Endothelial cell of umbilical vein (primary cell): ENCODE measurements at regions not wholly inside any gene's neighbourhood (a gene's known extent, or its start where the extent isn't known, plus 50 kb on each side); places are given as distances from the start of the nearest gene placed in this dataset.

ENCODE experiments used
- BruUV-seq: library from RNA; stranded (reverse); fragments of 400-500 nt; replicated peaks from 2 replicates; lab custom pipeline; 2021; lab: Mats Ljungman, UMichigan
- CTCF ChIA-PET: fragments of 300-600, 350-600 bp; sonication (Branson Sonifier 250); formaldehyde crosslinking; loops from one replicate; lab custom pipeline; 2021; ENCODE audit warnings: antibody characterized with exemption, inconsistent platforms; lab: Charles Lee
- POLR2A ChIA-PET: fragments of 300-600, 350-600 bp; sonication (Branson Sonifier 250); formaldehyde crosslinking; loops from one replicate; lab custom pipeline; 2021; ENCODE audit warnings: antibody characterized with exemption, inconsistent platforms; lab: Charles Lee
- DNase-seq: peaks from one replicate; pipeline ENCODE4 v3.0.0-alpha.2; 2011; ENCODE audit warnings: low read depth, low spot score
- FAIRE-seq: peaks from 2 replicates; lab custom pipeline; 2011; peaks lifted over from hg19 to GRCh38; lab: Jason Lieb, UNC
- H2AFZ ChIP-seq: 2 replicates; pipeline ENCODE4 v1.6.0; 2012; ENCODE audit warnings: low read depth, low read length, control low read depth, inconsistent platforms
- H3K27ac ChIP-seq: 2 replicates; pipeline ENCODE4 v1.5.1; 2011; ENCODE audit warnings: low read depth, mild to moderate bottlenecking, control low read depth, low read length, moderate library complexity; ENCODE audit not compliant: insufficient read depth
- H3K27me3 ChIP-seq, 2 experiments: 2 replicates each; pipeline versions ENCODE4 v1.6.0 to v1.6.1; 2011; ENCODE audit warnings: low read length in 2 of 2, mixed read lengths in 1 of 2; ENCODE audit not compliant: control insufficient read depth in 2 of 2, insufficient read depth in 2 of 2
- H3K36me3 ChIP-seq, 2 experiments: 2 replicates in 1 of 2; 3 replicates in 1 of 2; pipeline ENCODE4 v1.5.1; 2011; ENCODE audit warnings: low read length in 2 of 2, mild to moderate bottlenecking in 1 of 2, moderate library complexity in 1 of 2; ENCODE audit not compliant: control insufficient read depth in 2 of 2, insufficient read depth in 2 of 2; ENCODE audit errors: extremely low read depth in 1 of 2
- H3K4me1 ChIP-seq: 3 replicates; pipeline ENCODE4 v1.5.1; 2011; ENCODE audit warnings: mild to moderate bottlenecking, low read length; ENCODE audit not compliant: control insufficient read depth, insufficient read depth; ENCODE audit errors: extremely low read depth
- H3K4me2 ChIP-seq: 2 replicates; pipeline ENCODE4 v1.6.1; 2011; ENCODE audit warnings: low read length, control low read depth, mixed read lengths; ENCODE audit not compliant: insufficient read depth
- H3K4me3 ChIP-seq, 3 experiments: fragments of 200-600 bp in 1 of 3; sonication (generic), shearing (Covaris generic) in 1 of 3; replicated peaks in 1 of 3; 2 replicates each; pipeline ENCODE4 v1.5.1; 2011 to 2016; ENCODE audit warnings: control low read depth in 3 of 3, low read length in 3 of 3, mild to moderate bottlenecking in 2 of 3, inconsistent platforms in 1 of 3, low read depth in 1 of 3, moderate library complexity in 1 of 3; ENCODE audit not compliant: insufficient read depth in 1 of 3
- H3K79me2 ChIP-seq: 2 replicates; pipeline ENCODE4 v1.6.0; 2012; ENCODE audit warnings: low read length, inconsistent platforms; ENCODE audit not compliant: control insufficient read depth, insufficient read depth
- H3K9ac ChIP-seq: replicated peaks from 2 replicates; pipeline ENCODE3; 2011; ENCODE audit warnings: low read length, control low read depth; ENCODE audit not compliant: insufficient read depth; ENCODE audit errors: extremely low read depth
- H3K9me1 ChIP-seq: replicated peaks from 3 replicates; pipeline ENCODE4 v1.6.0; 2011; ENCODE audit warnings: mild to moderate bottlenecking, low read length; ENCODE audit not compliant: control insufficient read depth, insufficient read depth; ENCODE audit errors: extremely low read depth
- H3K9me3 ChIP-seq: replicated peaks from 2 replicates; pipeline ENCODE4 v1.5.1; 2012; ENCODE audit warnings: low read length, inconsistent platforms; ENCODE audit not compliant: control insufficient read depth, insufficient read depth
- H4K20me1 ChIP-seq: replicated peaks from 2 replicates; pipeline ENCODE3; 2011; ENCODE audit warnings: mild to moderate bottlenecking, low read length; ENCODE audit not compliant: control insufficient read depth, insufficient read depth; ENCODE audit errors: extremely low read depth
- EZH2 ChIP-seq: IDR thresholded peaks from 2 replicates; pipeline ENCODE4 v1.6.1; 2012; ENCODE audit warnings: borderline replicate concordance, low read depth, mild to moderate bottlenecking, moderate library complexity, low read length, inconsistent platforms; ENCODE audit not compliant: severe bottlenecking
- FOS ChIP-seq: IDR thresholded peaks from 2 replicates; pipeline ENCODE4 v1.6.1; 2011; ENCODE audit warnings: mild to moderate bottlenecking, low read length, moderate library complexity, borderline replicate concordance; ENCODE audit not compliant: insufficient read depth
- GATA2 ChIP-seq: IDR thresholded peaks from 2 replicates; pipeline ENCODE4 v1.7.0; 2011; ENCODE audit warnings: low read depth, mild to moderate bottlenecking, moderate library complexity, mixed read lengths, low read length; ENCODE audit not compliant: insufficient read length, insufficient read depth
- JUN ChIP-seq: IDR thresholded peaks from 2 replicates; pipeline ENCODE4 v1.6.1; 2011; ENCODE audit warnings: borderline replicate concordance, low read depth; ENCODE audit not compliant: insufficient read length, insufficient read depth
- MAX ChIP-seq: IDR thresholded peaks from 2 replicates; pipeline ENCODE4 v1.6.1; 2011; ENCODE audit not compliant: insufficient read depth, insufficient read length
- MYC ChIP-seq: IDR thresholded peaks from one replicate; pipeline ENCODE4 v1.6.1; 2011; ENCODE audit warnings: mild to moderate bottlenecking, low read depth, low read length
- POLR2A ChIP-seq: IDR thresholded peaks from 2 replicates; pipeline ENCODE4 v1.6.1; 2012; ENCODE audit warnings: low read depth, mild to moderate bottlenecking, control low read depth, low read length
- POLR2AphosphoS5 ChIP-seq: IDR thresholded peaks from 2 replicates; pipeline ENCODE4 v1.6.1; 2012; ENCODE audit warnings: low read depth, mild to moderate bottlenecking, control low read depth, low read length, moderate library complexity; ENCODE audit not compliant: insufficient read depth
- dilution Hi-C: fragments of 300-500 bp; cut with MboI; formaldehyde crosslinking; loops from one replicate; pipeline ENCODE4 v1.15.0; 2019; ENCODE audit warnings: low sequenced_read_pairs; ENCODE audit not compliant: extremely low pct_ligation_motif_present
- intact Hi-C: fragments of 100-400 bp; cut with micrococcal nuclease; formaldehyde crosslinking; loops from one replicate; pipeline ENCODE4 v1.10.0; 2022
- TF ChIP-seq, protein P1 (sequence below), 2 donors: IDR thresholded peaks; 1 replicate in 1 of 2; 2 replicates in 1 of 2; pipeline ENCODE4 v1.5.1; 2011; ENCODE audit warnings: low read length in 2 of 2, mild to moderate bottlenecking in 2 of 2, moderate library complexity in 2 of 2, control low read depth in 1 of 2, inconsistent platforms in 1 of 2, low read depth in 1 of 2; ENCODE audit not compliant: insufficient read depth in 1 of 2; ENCODE audit errors: extremely low read depth in 1 of 2

DNA sequence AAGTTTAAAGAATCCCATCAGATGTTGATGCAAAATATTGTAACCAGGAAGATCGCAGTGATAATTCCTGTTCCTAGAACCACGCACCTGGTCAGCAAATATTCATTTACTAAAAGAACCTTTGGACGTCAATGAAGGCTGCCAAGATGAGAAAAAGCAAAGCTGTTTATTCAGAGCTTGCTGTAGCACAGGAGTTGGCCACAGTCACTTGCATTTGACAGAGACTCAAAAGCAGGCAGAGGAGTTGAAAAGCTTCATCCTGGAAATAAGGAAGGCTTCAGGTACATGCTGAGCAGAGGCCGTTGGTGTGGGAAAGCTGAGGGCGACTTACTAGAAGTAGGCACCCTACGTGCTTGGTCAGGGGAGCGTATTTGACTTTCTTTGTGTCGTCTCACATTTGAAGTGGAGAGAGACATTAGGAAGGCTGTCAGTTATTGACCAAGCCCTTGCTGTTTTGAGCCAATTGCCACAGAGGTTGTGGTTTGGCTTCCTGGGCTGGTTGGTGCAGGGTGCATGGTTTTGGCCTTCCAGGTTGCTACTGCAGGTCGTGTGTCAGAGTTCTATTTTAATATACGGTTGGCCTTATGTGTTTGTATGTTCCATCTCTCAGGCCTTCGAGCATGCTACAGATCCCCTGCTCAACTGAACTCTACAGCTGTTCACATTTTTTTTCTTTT, 289.6 kb downstream of the METTL4 start:
- Histone ChIP-seq H3K9me3 (no peaks in the 10 kb centered on the region), H4K20me1 (no peaks in the 10 kb centered on the region), H3K9ac (no peak overlapping the region), H3K9me1 (no peaks in the 10 kb centered on the region), H3K36me3 (no peaks in the 10 kb centered on the region), H3K4me3 (no peak overlapping the region), H3K79me2 (no peaks in the 10 kb centered on the region), H3K4me1 (no peaks in the 10 kb centered on the region), H3K27ac (no peak overlapping the region), H2AFZ (no peak overlapping the region), H3K4me2 (no peak overlapping the region), H3K27me3 (no peaks in the 10 kb centered on the region)
- no peak for FAIRE-seq
- ChIA-PET CTCF (no interaction called here), POLR2A (no interaction called here)
- DNase-seq = no peak
- intact Hi-C loops = no loop called here
- BruUV-seq = no TSS peak
- TF ChIP-seq EZH2 (no peak), FOS (no peak), MYC (no peak), GATA2 (no peak), POLR2AphosphoS5 (no peak), POLR2A (no peak), MAX (no peak), JUN (no peak)
- TF ChIP-seq, protein P1, sequence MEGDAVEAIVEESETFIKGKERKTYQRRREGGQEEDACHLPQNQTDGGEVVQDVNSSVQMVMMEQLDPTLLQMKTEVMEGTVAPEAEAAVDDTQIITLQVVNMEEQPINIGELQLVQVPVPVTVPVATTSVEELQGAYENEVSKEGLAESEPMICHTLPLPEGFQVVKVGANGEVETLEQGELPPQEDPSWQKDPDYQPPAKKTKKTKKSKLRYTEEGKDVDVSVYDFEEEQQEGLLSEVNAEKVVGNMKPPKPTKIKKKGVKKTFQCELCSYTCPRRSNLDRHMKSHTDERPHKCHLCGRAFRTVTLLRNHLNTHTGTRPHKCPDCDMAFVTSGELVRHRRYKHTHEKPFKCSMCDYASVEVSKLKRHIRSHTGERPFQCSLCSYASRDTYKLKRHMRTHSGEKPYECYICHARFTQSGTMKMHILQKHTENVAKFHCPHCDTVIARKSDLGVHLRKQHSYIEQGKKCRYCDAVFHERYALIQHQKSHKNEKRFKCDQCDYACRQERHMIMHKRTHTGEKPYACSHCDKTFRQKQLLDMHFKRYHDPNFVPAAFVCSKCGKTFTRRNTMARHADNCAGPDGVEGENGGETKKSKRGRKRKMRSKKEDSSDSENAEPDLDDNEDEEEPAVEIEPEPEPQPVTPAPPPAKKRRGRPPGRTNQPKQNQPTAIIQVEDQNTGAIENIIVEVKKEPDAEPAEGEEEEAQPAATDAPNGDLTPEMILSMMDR (IDR thresholded peaks at IDR 0.05; ENCODE audit: extremely low read depth in 1 of 2, insufficient read depth in 1 of 2, low read depth in 1 of 2, low read length in 2 of 2) = no peak
- dilution Hi-C loops = no loop called here
